Activated CD4-positive, alpha-beta T cell treated with anti-CD3 and anti-CD28 coated beads for 36 hours (primary cell): ENCODE measurements at regions not wholly inside any gene's neighbourhood (a gene's known extent, or its start where the extent isn't known, plus 50 kb on each side); places are given as distances from the start of the nearest gene placed in this dataset.
"Not testable (repeated sequence)": the region's sequence is repeated elsewhere in the genome, so short reads cannot be mapped to it uniquely, and the experiment has no call there.

Experiments used
- ATAC-seq: fragments of 200-7000 bp; cut with Tn5 transposase; one replicate; pipeline ENCODE4 v1.10.0; 2021; ENCODE audit warnings: mild to moderate bottlenecking, moderate library complexity
- CTCF ChIA-PET: fragments of 350-600 bp; sonication (Branson Sonifier 250); formaldehyde crosslinking; loops from one replicate; lab custom pipeline; 2021; ENCODE audit warnings: antibody characterized with exemption; lab: Charles Lee
- POLR2A ChIA-PET: fragments of 350-600 bp; sonication (Branson Sonifier 250); formaldehyde crosslinking; loops from one replicate; lab custom pipeline; 2021; ENCODE audit warnings: antibody characterized with exemption, inconsistent platforms; lab: Charles Lee
- DNase-seq: peaks from one replicate; pipeline ENCODE4 v3.0.0-alpha.2; 2020
- H3K27ac Mint-ChIP-seq: one replicate; pipeline ENCODE4 v1.8.0; 2021; ENCODE audit warnings: mixed read lengths
- H3K27me3 Mint-ChIP-seq: one replicate; pipeline ENCODE4 v1.8.0; 2021; ENCODE audit warnings: mixed read lengths
- H3K36me3 Mint-ChIP-seq: one replicate; pipeline ENCODE4 v1.8.0; 2021; ENCODE audit warnings: low read depth, mixed read lengths
- H3K4me1 Mint-ChIP-seq: one replicate; pipeline ENCODE4 v1.8.0; 2021; ENCODE audit warnings: mixed read lengths
- H3K4me3 Mint-ChIP-seq: one replicate; pipeline ENCODE4 v1.8.0; 2021; ENCODE audit warnings: mild to moderate bottlenecking, moderate library complexity, mixed read lengths
- H3K9me3 Mint-ChIP-seq: one replicate; pipeline ENCODE4 v1.8.0; 2021; ENCODE audit warnings: low read depth, mixed read lengths
- intact Hi-C, 2 experiments: fragments of 100-400 bp; cut with DNase I in 1 of 2; cut with micrococcal nuclease in 1 of 2; formaldehyde crosslinking; loops; one replicate each; pipeline versions ENCODE4 v1.14.2 to v1.15.1; 2022 to 2024; cut with DNase I, micrococcal nuclease

DNA sequence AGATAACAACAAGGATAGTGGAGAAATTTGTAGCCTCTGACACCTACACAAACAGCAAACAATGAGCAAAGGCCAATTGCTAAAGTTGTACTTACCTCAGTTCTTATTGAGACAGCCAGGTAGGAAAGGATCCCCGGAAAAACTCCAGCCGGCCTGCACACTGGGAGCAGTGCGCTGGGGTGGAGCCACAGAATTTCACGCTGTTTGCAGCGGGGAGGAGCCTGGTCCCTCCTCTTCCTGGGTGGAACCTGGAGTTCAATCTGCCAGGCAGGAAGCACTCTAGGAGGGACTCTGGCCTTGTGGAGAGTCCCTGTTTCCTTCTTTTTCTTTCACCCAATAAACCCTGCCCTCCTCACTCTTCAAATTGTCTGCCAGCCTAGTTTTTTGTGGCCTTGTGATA, 382.6 kb upstream of the TGIF2LX start:
- H3K4me3 Mint-ChIP-seq, CTCF ChIA-PET: not testable (repeated sequence)

DNA sequence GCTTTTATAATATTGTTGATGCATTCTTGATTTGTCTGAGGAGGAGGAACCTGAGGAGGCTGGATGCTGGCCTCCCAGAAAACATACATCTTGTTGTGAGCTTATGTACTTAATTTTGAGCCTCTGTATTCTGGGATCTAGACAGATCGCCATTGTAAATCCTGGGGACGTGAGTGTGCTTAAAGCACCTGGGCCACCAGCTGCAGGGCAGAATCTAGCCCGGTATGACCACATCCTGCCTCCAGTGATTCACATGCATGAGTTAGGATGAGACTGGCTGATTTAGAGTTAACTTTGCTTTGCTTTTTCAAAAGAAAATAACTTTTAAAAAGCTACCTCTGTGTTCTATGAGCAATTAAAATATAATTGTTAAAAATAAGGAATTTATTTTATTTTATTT, 364.6 kb upstream of the TGIF2LX start:
- H3K27ac Mint-ChIP-seq, POLR2A ChIA-PET, CTCF ChIA-PET, H3K9me3 Mint-ChIP-seq, H3K36me3 Mint-ChIP-seq, H3K4me3 Mint-ChIP-seq, H3K4me1 Mint-ChIP-seq, ATAC-seq, intact Hi-C loops, H3K27me3 Mint-ChIP-seq, DNase-seq: not testable (repeated sequence)

More for the DNA sequence above, 382.6 kb upstream of the TGIF2LX start:
- ATAC-seq, POLR2A ChIA-PET, DNase-seq, intact Hi-C loops, H3K27me3 Mint-ChIP-seq, H3K27ac Mint-ChIP-seq, H3K9me3 Mint-ChIP-seq, H3K4me1 Mint-ChIP-seq, H3K36me3 Mint-ChIP-seq: not testable (repeated sequence)

GRCh38 chrX:89562079-89562478, 359.6 kb upstream of the TGIF2LX start:
- H3K27me3 Mint-ChIP-seq, H3K4me1 Mint-ChIP-seq, POLR2A ChIA-PET, H3K36me3 Mint-ChIP-seq, intact Hi-C loops, H3K27ac Mint-ChIP-seq, H3K9me3 Mint-ChIP-seq, H3K4me3 Mint-ChIP-seq, CTCF ChIA-PET, ATAC-seq, DNase-seq: not testable (repeated sequence)

GRCh38 chrX:89563107-89563506, 358.6 kb upstream of the TGIF2LX start:
- ATAC-seq, CTCF ChIA-PET, DNase-seq, H3K4me3 Mint-ChIP-seq, H3K27ac Mint-ChIP-seq, H3K36me3 Mint-ChIP-seq, H3K27me3 Mint-ChIP-seq, intact Hi-C loops, POLR2A ChIA-PET, H3K4me1 Mint-ChIP-seq, H3K9me3 Mint-ChIP-seq: not testable (repeated sequence)

DNA sequence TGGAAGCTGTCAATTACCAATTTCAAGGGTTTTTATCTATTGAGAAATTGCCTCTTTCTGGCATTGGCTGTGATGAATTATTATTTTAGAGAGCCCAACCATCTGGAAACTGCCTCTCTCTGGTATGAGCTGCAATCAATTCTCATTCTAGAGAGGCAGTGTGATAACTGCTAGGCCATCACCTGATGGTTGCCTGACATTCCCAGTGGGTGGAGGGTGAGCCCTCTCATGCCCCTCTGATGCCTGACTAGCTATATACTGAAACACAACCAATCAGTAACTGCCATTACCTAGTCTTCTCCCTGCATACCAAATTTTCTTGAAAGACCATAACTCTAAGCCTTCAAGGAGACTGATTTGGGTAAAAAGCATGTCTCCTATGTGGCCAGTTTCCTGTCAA, 353.9 kb upstream of the TGIF2LX start:
- H3K27ac Mint-ChIP-seq, H3K4me1 Mint-ChIP-seq, POLR2A ChIA-PET, H3K27me3 Mint-ChIP-seq, intact Hi-C loops, H3K36me3 Mint-ChIP-seq, ATAC-seq, H3K4me3 Mint-ChIP-seq, H3K9me3 Mint-ChIP-seq, DNase-seq, CTCF ChIA-PET: not testable (repeated sequence)

- H3K4me1 Mint-ChIP-seq, CTCF ChIA-PET, DNase-seq, H3K27ac Mint-ChIP-seq, H3K4me3 Mint-ChIP-seq, intact Hi-C loops, H3K9me3 Mint-ChIP-seq, H3K27me3 Mint-ChIP-seq, ATAC-seq, POLR2A ChIA-PET, H3K36me3 Mint-ChIP-seq: not testable (repeated sequence)
Observed at GRCh38 chrX:89581868-89582267, 339.8 kb upstream of the TGIF2LX start.

DNA sequence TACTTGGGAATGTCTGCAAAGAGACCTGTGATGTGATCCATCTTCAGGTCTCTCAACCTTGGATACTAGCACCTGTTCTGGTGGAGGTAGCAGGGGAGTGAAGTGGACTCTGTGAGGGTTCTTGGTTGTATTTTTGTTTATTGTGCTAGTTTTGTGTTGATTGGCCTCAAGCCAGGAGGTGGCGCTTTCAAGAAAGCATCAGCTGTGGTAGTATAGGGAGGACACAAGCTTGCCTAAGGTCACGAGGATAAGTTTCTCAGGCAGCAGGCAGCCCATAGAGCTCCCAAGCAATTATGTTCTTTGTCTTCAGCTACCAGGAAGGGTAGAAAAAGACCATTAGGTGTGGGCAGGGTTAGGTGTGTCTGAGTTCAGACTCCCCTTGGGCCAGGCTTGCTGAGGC, 289.9 kb upstream of the TGIF2LX start:
- H3K27me3 Mint-ChIP-seq, DNase-seq, ATAC-seq, H3K4me1 Mint-ChIP-seq, H3K27ac Mint-ChIP-seq, CTCF ChIA-PET, intact Hi-C loops, H3K4me3 Mint-ChIP-seq, POLR2A ChIA-PET, H3K9me3 Mint-ChIP-seq, H3K36me3 Mint-ChIP-seq: not testable (repeated sequence)

DNA sequence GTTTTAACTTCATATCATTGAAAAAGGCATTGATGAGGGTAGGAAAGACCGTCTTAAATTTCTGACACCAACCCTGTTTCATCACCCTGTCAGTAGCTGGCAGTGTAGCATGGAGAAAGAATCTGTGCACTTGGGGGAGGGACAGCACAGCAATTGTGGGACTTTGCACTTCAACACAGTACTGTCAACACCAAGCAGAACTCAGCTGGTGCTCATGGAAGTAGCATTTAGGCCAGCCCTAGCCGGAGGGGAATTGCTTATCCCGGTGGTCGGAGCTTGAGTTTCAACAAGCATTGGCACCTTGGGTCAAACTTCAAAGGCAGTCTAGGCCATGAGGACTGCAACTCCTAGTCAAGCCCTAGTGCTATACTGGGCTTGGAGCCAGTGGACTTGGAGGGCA, 285.8 kb upstream of the TGIF2LX start:
- intact Hi-C loops, DNase-seq, POLR2A ChIA-PET, H3K4me3 Mint-ChIP-seq, CTCF ChIA-PET, ATAC-seq, H3K9me3 Mint-ChIP-seq, H3K4me1 Mint-ChIP-seq, H3K36me3 Mint-ChIP-seq, H3K27ac Mint-ChIP-seq, H3K27me3 Mint-ChIP-seq: not testable (repeated sequence)

DNA sequence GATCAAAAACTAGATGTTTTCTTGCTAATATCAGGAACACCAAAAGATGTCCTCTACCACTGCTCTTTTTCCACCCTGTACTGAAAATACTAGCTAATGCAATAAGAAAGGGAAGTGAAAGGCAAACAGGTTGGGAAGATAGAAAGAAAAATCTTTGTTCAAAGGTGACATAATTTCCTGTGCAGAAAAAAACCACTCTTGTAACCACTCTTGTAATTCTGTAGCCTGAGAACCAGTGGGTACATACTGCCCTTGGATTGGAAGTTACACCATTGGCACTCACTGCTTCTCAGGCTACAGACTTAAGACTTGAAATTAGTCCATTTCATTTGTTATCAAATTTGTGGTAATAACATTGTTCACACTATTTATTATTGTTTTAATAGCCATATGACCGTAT, 263.0 kb upstream of the TGIF2LX start:
- H3K27me3 Mint-ChIP-seq, ATAC-seq, H3K4me3 Mint-ChIP-seq, H3K9me3 Mint-ChIP-seq, H3K36me3 Mint-ChIP-seq, H3K27ac Mint-ChIP-seq, intact Hi-C loops, POLR2A ChIA-PET, CTCF ChIA-PET, H3K4me1 Mint-ChIP-seq, DNase-seq: not testable (repeated sequence)

- H3K4me1 Mint-ChIP-seq, ATAC-seq, H3K36me3 Mint-ChIP-seq, H3K4me3 Mint-ChIP-seq, POLR2A ChIA-PET, H3K9me3 Mint-ChIP-seq, intact Hi-C loops, DNase-seq, CTCF ChIA-PET, H3K27ac Mint-ChIP-seq, H3K27me3 Mint-ChIP-seq: not testable (repeated sequence)
Observed at GRCh38 chrX:89706481-89706880, 215.2 kb upstream of the TGIF2LX start.

GRCh38 chrX:89707363-89707927, 214.3 kb upstream of the TGIF2LX start:
- H3K27ac Mint-ChIP-seq, H3K9me3 Mint-ChIP-seq, POLR2A ChIA-PET, ATAC-seq, H3K36me3 Mint-ChIP-seq, intact Hi-C loops, H3K4me3 Mint-ChIP-seq, H3K27me3 Mint-ChIP-seq, DNase-seq, CTCF ChIA-PET, H3K4me1 Mint-ChIP-seq: not testable (repeated sequence)

GRCh38 chrX:89734367-89734766, 187.3 kb upstream of the TGIF2LX start:
- H3K27me3 Mint-ChIP-seq, H3K27ac Mint-ChIP-seq, intact Hi-C loops, POLR2A ChIA-PET, ATAC-seq, H3K4me3 Mint-ChIP-seq, H3K4me1 Mint-ChIP-seq, H3K9me3 Mint-ChIP-seq, CTCF ChIA-PET, DNase-seq, H3K36me3 Mint-ChIP-seq: not testable (repeated sequence)
